Mammary epithelial cell (primary cell): ENCODE measurements at regions not wholly inside any gene's neighbourhood (a gene's known extent, or its start where the extent isn't known, plus 50 kb on each side); places are given as distances from the start of the nearest gene placed in this dataset.

Source experiments
- CTCF ChIP-seq, 2 donors: IDR thresholded peaks in 1 of 2; conservative IDR thresholded peaks in 1 of 2; 2 replicates each; pipeline ENCODE4 v1.5.1; 2011 to 2012; ENCODE audit warnings: inconsistent platforms in 2 of 2, low read length in 2 of 2, mild to moderate bottlenecking in 2 of 2, control low read depth in 1 of 2, low read depth in 1 of 2; ENCODE audit not compliant: insufficient read depth in 1 of 2; ENCODE audit errors: extremely low read depth in 1 of 2
- EZH2 ChIP-seq: IDR thresholded peaks from 2 replicates; pipeline ENCODE4 v1.6.1; 2012; ENCODE audit warnings: low read length, inconsistent platforms, borderline replicate concordance

- TF ChIP-seq CTCF (conservative IDR thresholded peaks at IDR 0.05 in 1 of 2, IDR thresholded peaks at IDR 0.05 in 1 of 2; ENCODE audit: extremely low read depth in 1 of 2, insufficient read depth in 1 of 2, low read depth in 1 of 2, low read length in 2 of 2): no peak
- no peak for TF ChIP-seq EZH2
These were observed 455.8 kb upstream of the PRMT6 start for GRCh38 chr1:106600626-106601025.
